ENCODE measurements at regions not wholly inside any gene's neighbourhood (a gene's known extent, or its start where the extent isn't known, plus 50 kb on each side); places are given as distances from the start of the nearest gene placed in this dataset.

GRCh38 chr16:62933929-62934328 lies 897.7 kb upstream of the CDH8 start:
- Histone ChIP-seq H3K9me3 (no peaks in the 10 kb centered on the region), H3K9ac (ENCODE audit: low read depth in 2 of 2, low read length in 2 of 2) (no peak overlapping the region), H3K36me3 (no peaks in the 10 kb centered on the region), H3K27ac (no peak overlapping the region), H3K4me1 (no peaks in the 10 kb centered on the region), H3K4me3 (no peak overlapping the region), H3K27me3 (no peaks in the 10 kb centered on the region)
- no peak for DNase-seq
- intact Hi-C loops (cut with DNase I): no loop called here
- no peak for TF ChIP-seq CTCF (IDR thresholded peaks at IDR 0.05)

- Histone ChIP-seq H3K36me3 (no peaks in the 10 kb centered on the region), H3K9ac (ENCODE audit: low read depth in 2 of 2, low read length in 2 of 2) (no peak overlapping the region), H3K4me3 (no peak overlapping the region), H3K27ac (no peak overlapping the region), H3K4me1 (no peaks in the 10 kb centered on the region), H3K9me3 (no peaks in the 10 kb centered on the region), H3K27me3 (no peaks in the 10 kb centered on the region)
- TF ChIP-seq CTCF (IDR thresholded peaks at IDR 0.05): no peak
- no peak for DNase-seq
- intact Hi-C loops (cut with DNase I): no loop called here
Observed at GRCh38 chr16:62929593-62929992, 893.4 kb upstream of the CDH8 start.

GRCh38 chr16:62927122-62927521 lies 890.9 kb upstream of the CDH8 start:
- Histone ChIP-seq H3K4me1 (no peaks in the 10 kb centered on the region), H3K36me3 (no peaks in the 10 kb centered on the region), H3K27me3 (no peaks in the 10 kb centered on the region), H3K4me3 (no peak overlapping the region), H3K27ac (no peak overlapping the region), H3K9ac (ENCODE audit: low read depth in 2 of 2, low read length in 2 of 2) (no peak overlapping the region), H3K9me3 (no peaks in the 10 kb centered on the region)
- DNase-seq: no peak
- intact Hi-C loops (cut with DNase I): no loop called here
- TF ChIP-seq CTCF (IDR thresholded peaks at IDR 0.05): no peak

- TF ChIP-seq CTCF (IDR thresholded peaks at IDR 0.05): no peak
- no peak overlapping the region for H3K4me3 ChIP-seq
- no peak overlapping the region for H3K27ac ChIP-seq
- DNase-seq: no peak
- H3K9ac ChIP-seq (ENCODE audit: low read depth in 2 of 2, low read length in 2 of 2): no peak overlapping the region
- intact Hi-C loops (cut with DNase I): no loop called here
- H3K36me3 ChIP-seq: no peaks in the 10 kb centered on the region
- H3K4me1 ChIP-seq: no peaks in the 10 kb centered on the region
- H3K9me3 ChIP-seq: no peaks in the 10 kb centered on the region
- no peaks in the 10 kb centered on the region for H3K27me3 ChIP-seq
Observed at GRCh38 chr16:62926121-62926801, 890.0 kb upstream of the CDH8 start.

GRCh38 chr16:62921904-62922303 lies 885.7 kb upstream of the CDH8 start:
- intact Hi-C loops (cut with DNase I): loop anchor here (2.0 kb wide), 1 partner anchor 15 kb away; no protein-coding TSS in a partner anchor

More at GRCh38 chr16:62921904-62922303, 885.7 kb upstream of the CDH8 start:
- no peak for DNase-seq
- no peaks in the 10 kb centered on the region for H3K4me1 ChIP-seq
- no peak overlapping the region for H3K9ac ChIP-seq (ENCODE audit: low read depth in 2 of 2, low read length in 2 of 2)
- TF ChIP-seq CTCF (IDR thresholded peaks at IDR 0.05): no peak
- no peak overlapping the region for H3K27ac ChIP-seq
- no peak overlapping the region for H3K4me3 ChIP-seq
- H3K9me3 ChIP-seq: no peaks in the 10 kb centered on the region
- no peaks in the 10 kb centered on the region for H3K36me3 ChIP-seq
- no peaks in the 10 kb centered on the region for H3K27me3 ChIP-seq

Measured in colonic mucosa (tissue), 4 donors.